GM12875 (cell line): ENCODE measurements at regions not wholly inside any gene's neighbourhood (a gene's known extent, or its start where the extent isn't known, plus 50 kb on each side); places are given as distances from the start of the nearest gene placed in this dataset.

ENCODE experiments used
- H3K4me3 ChIP-seq: one replicate; pipeline ENCODE4 v1.5.1; 2011; ENCODE audit warnings: low read depth, low read length, control low read depth
- CTCF ChIP-seq: IDR thresholded peaks from 2 replicates; pipeline ENCODE4 v1.5.1; 2011; ENCODE audit warnings: low read depth, mild to moderate bottlenecking, control low read depth, inconsistent platforms, low read length, moderate library complexity, borderline replicate concordance; ENCODE audit not compliant: insufficient read depth

- no peak overlapping the region for H3K4me3 ChIP-seq
- TF ChIP-seq CTCF: no peak
Observed at GRCh38 chr9:80158131-80158530, 586.4 kb downstream of the TLE4 start.

- no peak overlapping the region for H3K4me3 ChIP-seq
- no peak for TF ChIP-seq CTCF
Observed at GRCh38 chr9:80157561-80157983, 585.8 kb downstream of the TLE4 start.

GRCh38 chr9:80156756-80157472 is 585.1 kb downstream of the TLE4 start:
- H3K4me3 ChIP-seq: no peak overlapping the region

GRCh38 chr9:80156262-80156661 is 584.5 kb downstream of the TLE4 start:
- TF ChIP-seq CTCF: no peak
- no peak overlapping the region for H3K4me3 ChIP-seq

More at GRCh38 chr9:80156756-80157472, 585.1 kb downstream of the TLE4 start:
- no peak for TF ChIP-seq CTCF

GRCh38 chr9:80147866-80148265 is 576.1 kb downstream of the TLE4 start:
- no peak for TF ChIP-seq CTCF
- no peak overlapping the region for H3K4me3 ChIP-seq

- no peak overlapping the region for H3K4me3 ChIP-seq
- TF ChIP-seq CTCF: 0 out of 2 replicates have a peak, but pooled peaks have one; percentile 13
Observed at GRCh38 chr9:80146466-80146865, 574.7 kb downstream of the TLE4 start.

- no peak overlapping the region for H3K4me3 ChIP-seq
- TF ChIP-seq CTCF: no peak
Observed at GRCh38 chr9:80144856-80145255, 573.1 kb downstream of the TLE4 start.
